ENCODE measurements at regions not wholly inside any gene's neighbourhood (a gene's known extent, or its start where the extent isn't known, plus 50 kb on each side); places are given as distances from the start of the nearest gene placed in this dataset.

- TF ChIP-seq CTCF (conservative IDR thresholded peaks at IDR 0.05; ENCODE audit: low read depth in 2 of 2): no peak
- TF ChIP-seq EZH2 (IDR thresholded peaks at IDR 0.05; ENCODE audit: low read depth, unreplicated experiment): no peak
Observed at GRCh38 chr21:16642353-16642752, 870.5 kb upstream of the CXADR start.

Data from GM23338 (cell line).